ENCODE measurements at regions not wholly inside any gene's neighbourhood (a gene's known extent, or its start where the extent isn't known, plus 50 kb on each side); places are given as distances from the start of the nearest gene placed in this dataset.

DNA sequence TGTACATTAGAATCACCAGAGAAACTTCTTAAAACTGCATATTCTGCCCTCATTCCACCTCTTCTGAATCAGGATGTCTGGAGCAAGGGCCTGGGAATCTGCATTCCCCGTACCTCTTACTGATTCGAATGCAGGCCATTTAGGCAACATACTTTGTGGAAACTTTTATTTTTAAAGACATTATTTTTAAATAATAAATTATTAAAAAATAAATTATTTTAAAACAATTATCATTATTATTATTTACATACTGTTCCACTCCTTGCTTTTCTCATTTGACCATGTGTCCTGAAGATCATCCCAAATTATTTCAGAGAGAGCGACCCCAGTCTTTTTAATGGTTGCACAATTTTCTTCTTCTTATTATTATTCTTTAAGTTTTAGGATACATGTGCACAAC lies 336.6 kb upstream of the TBC1D5 start:
- no peak for DNase-seq (ENCODE audit: low read depth)

DNA sequence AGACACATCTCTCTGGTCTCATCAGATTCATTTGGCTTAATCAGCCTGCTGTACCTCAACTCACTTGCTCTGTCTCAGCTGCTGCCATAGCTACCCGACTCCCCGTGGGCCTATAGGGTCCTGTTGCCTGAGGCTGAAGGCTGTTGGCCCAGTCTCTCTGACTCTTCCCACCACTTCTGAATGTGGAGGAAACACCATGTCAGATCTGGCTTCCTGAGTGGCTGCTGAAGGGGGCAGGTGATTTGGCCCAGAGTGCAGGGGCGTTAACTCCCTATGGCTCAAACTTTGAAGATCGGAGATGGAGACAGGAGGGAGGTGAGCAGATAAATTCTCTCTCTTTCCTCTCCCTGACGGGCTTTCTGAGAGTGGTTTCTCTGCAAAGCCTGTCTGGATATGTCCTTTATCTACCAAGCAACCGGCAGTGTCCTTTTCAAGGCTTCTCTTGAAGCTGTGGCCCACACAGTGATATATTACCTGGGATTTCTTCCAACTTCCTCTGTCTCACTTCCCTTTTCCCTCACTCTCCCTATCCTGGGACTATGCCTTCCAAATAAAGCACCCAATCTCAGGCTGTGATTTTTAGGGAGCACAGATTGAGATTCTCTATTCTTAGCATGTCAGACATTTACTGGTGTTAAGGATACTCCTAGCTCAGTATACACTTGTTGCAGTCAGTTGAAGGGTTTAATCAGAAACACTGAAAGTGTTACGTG lies 334.9 kb upstream of the TBC1D5 start:
- DNase-seq (ENCODE audit: low read depth) = no peak

DNA sequence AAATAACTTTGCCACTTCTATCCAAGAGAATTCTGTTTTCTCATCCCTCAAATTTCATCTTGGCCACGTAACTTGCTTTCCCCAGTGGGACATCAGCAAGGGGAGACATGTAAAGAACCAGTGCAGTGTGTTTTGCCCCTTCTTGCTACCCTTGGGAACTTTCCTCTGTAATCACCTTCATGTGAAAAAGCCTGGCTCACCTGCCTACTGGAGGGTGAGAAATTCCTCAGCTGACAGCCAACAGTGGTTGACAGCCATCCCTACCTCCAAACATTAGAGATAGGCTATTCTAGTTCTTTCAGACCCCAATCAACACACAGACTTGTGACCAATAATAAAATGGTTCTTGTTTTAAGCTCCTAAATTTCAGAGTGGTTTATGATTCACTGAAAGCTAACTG lies 333.9 kb upstream of the TBC1D5 start:
- DNase-seq (ENCODE audit: low read depth) = no peak

GRCh38 chr3:18075799-18076198 lies 333.4 kb upstream of the TBC1D5 start:
- DNase-seq (ENCODE audit: low read depth) = no peak

GRCh38 chr3:18071833-18072232 lies 329.4 kb upstream of the TBC1D5 start:
- no peak for DNase-seq (ENCODE audit: low read depth)

GRCh38 chr3:18070944-18071343 lies 328.5 kb upstream of the TBC1D5 start:
- DNase-seq (ENCODE audit: low read depth) = no peak

- DNase-seq (ENCODE audit: low read depth) = no peak
Measured at GRCh38 chr3:18070231-18070630, 327.8 kb upstream of the TBC1D5 start.

DNA sequence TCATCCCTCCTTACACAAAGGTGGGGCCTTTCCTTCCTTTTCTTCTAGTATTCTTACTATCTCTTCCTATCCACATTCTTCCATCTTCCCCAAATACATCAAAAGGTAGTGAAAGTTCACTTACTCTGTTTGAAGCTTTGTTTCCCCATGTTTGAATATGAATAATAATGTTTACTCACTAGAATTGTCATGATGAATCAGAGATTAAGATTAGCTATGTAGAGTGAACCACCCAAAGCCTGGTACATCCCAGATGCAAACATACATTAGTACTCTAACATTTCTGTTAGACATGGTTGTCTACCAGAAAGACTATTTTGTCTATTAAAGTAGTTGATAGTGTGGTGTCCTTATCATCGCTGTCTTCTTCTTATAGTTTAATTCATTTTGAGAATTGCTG lies 327.1 kb upstream of the TBC1D5 start:
- no peak for DNase-seq (ENCODE audit: low read depth)

GRCh38 chr3:18066899-18067582 lies 324.6 kb upstream of the TBC1D5 start:
- DNase-seq (ENCODE audit: low read depth) = no peak

- DNase-seq (ENCODE audit: low read depth) = no peak
Measured at GRCh38 chr3:18064586-18064985, 322.2 kb upstream of the TBC1D5 start.

DNA sequence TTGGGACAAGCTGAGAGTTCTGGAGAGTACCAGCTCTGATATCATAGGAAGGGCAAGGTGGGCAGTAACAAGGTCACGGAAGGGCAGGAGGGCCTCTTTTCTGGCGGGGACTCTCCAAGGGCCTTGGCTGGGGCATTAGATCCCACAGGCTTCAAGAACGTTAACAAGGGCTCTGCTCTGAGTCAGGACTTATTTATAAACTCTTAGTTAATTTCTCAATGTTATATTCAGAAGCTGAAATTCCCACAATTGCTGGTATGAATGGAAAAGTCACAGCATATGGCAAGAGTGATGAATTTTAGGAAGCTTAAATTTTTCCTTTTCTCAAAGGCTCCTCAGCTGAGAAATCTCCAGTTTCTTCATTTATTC lies 320.2 kb upstream of the TBC1D5 start:
- DNase-seq (ENCODE audit: low read depth) = no peak

DNA sequence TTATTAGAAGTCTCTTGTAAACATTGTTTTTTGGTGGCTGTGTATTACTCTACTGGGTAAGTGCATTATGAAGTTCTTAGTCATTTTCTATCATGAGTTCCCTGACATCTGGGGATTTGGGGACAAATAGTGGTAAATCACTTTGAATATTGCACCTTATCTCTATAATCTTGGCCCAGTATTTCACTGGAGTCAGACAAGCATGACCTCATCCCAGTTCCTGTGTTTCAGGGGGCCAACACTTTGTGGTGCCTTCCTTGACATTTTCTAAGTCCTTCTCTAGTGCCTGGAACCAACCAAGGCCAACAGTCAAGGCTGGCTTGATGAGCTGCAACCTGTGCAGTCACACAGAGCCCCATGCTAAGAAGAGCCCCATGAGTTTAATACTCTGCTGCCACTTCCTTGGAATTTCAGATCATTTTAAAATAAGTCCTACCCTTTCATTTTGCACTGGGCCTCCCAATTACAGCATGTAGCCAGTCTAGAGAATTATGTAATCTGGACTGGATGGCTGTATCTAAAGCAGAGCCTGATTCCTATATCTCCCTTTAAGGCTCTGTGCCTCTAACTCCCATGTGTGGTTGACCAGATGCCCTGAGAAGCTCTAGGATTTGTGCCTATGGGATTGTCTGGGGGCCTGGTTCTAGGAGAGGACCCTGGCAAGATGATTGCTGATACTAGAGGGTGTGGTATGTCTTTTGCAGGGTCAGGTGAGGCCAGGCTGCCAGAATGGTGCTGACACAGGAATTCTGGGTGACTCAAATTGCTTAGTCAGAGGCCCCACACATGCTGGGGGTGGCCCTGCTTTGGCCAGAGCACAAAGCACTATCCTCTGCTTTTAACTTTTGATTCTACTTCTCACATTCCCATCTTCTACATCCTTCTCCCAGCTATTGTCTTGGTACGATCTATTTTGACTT lies 319.6 kb upstream of the TBC1D5 start:
- no peak for DNase-seq (ENCODE audit: low read depth)

GRCh38 chr3:18058666-18059065 lies 316.2 kb upstream of the TBC1D5 start:
- no peak for DNase-seq (ENCODE audit: low read depth)

DNA sequence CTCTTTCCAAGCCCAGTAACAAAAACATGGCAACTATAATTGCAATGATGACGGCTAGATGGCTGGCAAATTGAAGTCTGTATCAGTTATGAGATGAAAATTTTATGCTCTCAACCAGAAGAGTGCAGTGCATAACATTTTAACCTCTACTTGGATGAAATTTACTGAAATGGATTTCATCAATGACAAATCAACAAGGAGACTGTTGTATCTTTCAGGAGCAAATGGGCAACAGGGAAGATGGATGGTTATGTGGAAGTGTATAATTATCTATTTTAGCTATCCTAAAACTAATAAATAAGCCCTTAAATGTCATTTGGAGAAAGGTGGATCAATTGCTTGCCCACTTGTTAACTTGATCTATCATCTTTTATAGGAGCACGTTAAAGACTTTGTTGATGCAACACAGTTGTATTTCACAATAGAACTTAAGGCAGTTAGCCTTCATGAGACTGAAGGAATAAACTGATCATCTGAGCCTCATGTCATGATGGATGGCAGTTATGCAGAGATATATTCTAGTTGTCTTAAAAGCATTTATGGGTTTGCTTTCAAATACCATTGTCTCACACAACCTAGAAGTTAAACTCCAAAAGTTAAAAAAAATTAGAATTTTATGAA lies 315.1 kb upstream of the TBC1D5 start:
- no peak for DNase-seq (ENCODE audit: low read depth)

DNA sequence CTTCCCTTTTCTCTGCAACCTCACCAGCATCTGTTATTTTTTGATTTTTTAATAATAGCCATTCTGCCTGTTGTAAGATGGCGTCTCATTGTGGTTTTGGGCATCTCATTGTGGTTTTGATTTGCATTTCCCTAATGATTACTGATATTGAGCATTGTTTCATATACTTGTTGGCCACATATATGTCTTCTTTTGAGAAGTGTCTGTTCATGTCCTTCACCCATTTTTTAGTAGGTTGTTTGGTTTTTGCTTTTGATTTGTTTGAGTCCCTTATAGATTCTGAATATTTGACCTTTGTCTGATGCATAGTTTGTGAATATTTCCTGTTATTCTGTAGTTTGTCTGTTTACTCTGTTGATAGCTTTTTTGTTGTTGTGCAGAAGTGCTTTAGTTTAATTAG lies 312.2 kb upstream of the TBC1D5 start:
- DNase-seq (ENCODE audit: low read depth) = no peak

DNA sequence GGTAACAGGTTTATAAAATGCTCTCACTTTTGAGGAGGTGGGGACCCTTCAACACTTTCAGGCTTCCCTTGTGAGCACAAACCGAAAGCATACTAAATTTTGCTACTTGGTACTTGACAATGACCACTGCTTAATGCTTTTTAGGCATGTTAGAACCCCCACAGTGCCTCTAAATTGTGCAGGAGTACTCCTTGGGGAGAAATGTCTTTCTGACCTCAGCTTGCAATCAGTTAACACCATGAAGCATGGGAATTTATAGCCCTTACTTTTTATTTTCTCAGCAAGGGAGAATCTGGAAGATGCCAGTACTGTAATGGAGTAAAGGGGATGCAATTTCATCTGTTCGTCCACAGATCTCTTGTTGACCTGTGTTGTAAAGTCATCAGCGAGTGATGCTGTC lies 308.9 kb upstream of the TBC1D5 start:
- no peak for DNase-seq (ENCODE audit: low read depth)

DNA sequence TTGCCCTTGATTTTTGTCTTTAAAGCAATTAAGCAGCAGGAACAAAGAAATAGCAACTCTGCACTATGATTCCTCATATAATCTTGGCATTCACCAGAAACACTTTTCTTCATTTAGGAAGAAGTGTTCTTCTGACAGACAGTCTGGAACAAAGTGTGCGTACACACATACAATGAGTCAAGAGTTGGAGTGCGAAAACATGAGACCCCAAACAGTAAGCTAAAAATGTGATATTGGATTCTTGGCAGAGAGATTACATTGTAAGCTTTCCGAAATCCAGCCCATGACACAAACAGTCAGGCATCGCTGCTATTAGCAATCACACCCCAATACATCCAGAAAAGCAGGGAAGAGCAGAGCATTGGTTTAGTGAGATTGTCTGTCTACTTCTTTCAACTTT lies 306.7 kb upstream of the TBC1D5 start:
- no peak for DNase-seq (ENCODE audit: low read depth)

DNA sequence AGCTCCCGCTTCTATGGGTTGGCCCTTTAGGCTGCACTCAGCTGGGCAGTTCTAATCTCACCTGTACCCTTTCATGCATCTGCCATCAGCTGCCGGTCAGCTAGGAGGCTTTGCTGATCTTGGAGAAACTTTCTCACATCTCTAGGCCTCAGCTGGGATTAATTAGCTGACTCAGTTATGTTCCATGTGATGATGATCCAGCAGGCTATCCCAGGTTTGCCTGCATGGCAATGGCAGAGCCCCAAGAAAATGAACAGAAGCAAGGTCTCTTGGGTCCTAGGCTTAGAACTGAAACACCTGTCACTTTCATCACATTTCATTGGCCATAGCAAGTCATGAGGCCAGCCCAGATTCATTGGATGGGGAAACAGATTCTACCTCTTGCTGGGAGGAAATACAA lies 304.6 kb upstream of the TBC1D5 start:
- no peak for DNase-seq (ENCODE audit: low read depth)

- DNase-seq (ENCODE audit: low read depth) = no peak
Measured at GRCh38 chr3:18046131-18046915, 303.9 kb upstream of the TBC1D5 start.

DNA sequence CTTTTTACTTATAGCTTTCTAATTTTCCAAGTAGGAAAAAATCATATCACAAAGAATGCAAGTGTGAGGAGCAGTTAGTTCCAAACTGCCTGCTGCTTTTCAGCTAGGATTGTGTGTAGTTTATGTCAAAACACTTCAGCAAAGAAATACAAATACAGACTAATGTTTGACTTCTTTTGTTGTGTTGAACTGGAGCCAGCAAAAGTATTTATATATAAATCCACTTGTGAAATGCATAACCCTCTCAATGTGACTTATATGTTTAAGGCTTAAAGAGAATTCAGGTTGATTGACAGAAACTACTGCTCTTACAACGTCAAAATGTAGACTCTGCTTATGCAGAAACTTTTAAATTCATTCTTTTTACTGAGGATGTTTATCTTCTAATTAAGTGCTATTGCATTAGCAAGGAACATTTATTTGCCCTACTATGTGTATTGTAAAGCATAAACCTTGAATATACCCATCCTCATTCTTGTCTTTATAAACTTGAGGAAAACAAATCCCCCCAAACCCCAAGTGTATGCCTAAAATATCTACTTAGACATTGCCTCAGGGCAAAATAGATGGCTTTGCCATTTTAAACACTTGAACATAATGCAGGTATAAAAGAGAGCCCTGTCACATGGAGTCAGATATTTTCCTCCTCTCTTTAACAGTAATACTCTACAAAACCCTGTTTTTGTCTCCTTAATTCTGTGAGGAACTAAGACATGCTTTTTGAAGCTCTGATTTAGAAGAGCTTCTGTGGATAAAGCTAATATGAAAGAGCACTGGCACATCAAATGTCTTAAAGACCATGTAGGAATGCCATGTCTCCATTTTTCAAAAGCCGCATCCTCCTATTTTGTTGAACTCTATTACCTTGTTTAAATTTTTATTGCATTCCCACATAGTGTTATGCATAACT lies 302.8 kb upstream of the TBC1D5 start:
- no peak for DNase-seq (ENCODE audit: low read depth)

DNA sequence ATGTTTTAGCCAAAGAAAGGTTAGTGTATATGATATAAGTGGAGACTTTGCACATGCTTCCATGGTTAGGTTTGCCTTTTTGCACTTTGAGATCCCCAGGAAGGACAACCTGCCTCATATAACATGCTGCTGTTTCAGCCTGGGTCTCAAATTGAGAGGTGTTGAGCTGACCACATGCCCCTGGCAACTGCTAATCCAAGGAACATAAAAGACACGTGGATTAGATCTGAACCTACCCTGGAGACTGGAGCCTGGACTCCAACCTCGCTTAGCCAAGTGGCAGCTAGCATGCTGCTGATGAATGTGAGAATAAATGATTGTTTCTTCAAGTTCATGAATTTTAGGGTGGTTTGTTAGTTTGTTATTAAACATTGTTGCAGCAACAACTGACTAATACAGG lies 301.8 kb upstream of the TBC1D5 start:
- DNase-seq (ENCODE audit: low read depth) = no peak

Measured in activated gamma-delta T cell treated with anti-CD3 and anti-CD28 coated beads, Interleukin-2, amount 50 U/mL, for 16 hours (primary cell).